Transverse colon (tissue), 4 donors: ENCODE measurements at regions not wholly inside any gene's neighbourhood (a gene's known extent, or its start where the extent isn't known, plus 50 kb on each side); places are given as distances from the start of the nearest gene placed in this dataset.

Source experiments
- DNase-seq: peaks from one replicate; pipeline ENCODE4 v3.0.0-alpha.2; 2019
- H3K27ac ChIP-seq, 4 donors: fragments of 200-600 bp; sonication (generic); 2 replicates each; pipeline ENCODE4 v1.5.1; 2016 to 2018; ENCODE audit warnings: inconsistent platforms in 4 of 4
- H3K27me3 ChIP-seq: fragments of 200-600 bp; sonication (generic); 2 replicates; pipeline ENCODE4 v1.5.1; 2017; ENCODE audit warnings: inconsistent platforms
- H3K36me3 ChIP-seq, 4 donors: fragments of 200-600 bp; sonication (generic); 2 replicates each; pipeline ENCODE4 v1.5.1; 2017 to 2019; ENCODE audit warnings: inconsistent platforms in 4 of 4
- H3K4me1 ChIP-seq, 4 donors: fragments of 200-600 bp; sonication (generic); 2 replicates each; pipeline ENCODE4 v1.5.1; 2017 to 2020; ENCODE audit warnings: inconsistent platforms in 4 of 4
- H3K4me3 ChIP-seq, 4 donors: fragments of 200-600 bp; sonication (generic); 1 replicate in 1 of 4; 2 replicates in 3 of 4; pipeline versions ENCODE4 v1.5.1 to v1.6.1; 2017 to 2019; ENCODE audit warnings: inconsistent platforms in 4 of 4
- H3K9me3 ChIP-seq, 2 donors: fragments of 200-600 bp; sonication (generic); 2 replicates each; pipeline ENCODE4 v1.5.1; 2017 to 2019; ENCODE audit warnings: inconsistent platforms in 2 of 2
- CTCF ChIP-seq, 5 experiments: fragments of 200-600 bp in 3 of 5; fragments of 450-650 bp in 2 of 5; sonication (generic) in 3 of 5; IDR thresholded peaks; 1 replicate in 2 of 5; 2 replicates in 3 of 5; pipeline ENCODE4 v1.5.1; 2016 to 2017; ENCODE audit warnings: antibody characterized with exemption in 5 of 5, inconsistent platforms in 3 of 5, mild to moderate bottlenecking in 2 of 5, moderate library complexity in 1 of 5
- EP300 ChIP-seq: sonication (generic); formaldehyde crosslinking; IDR thresholded peaks from one replicate; pipeline ENCODE4 v1.6.1; 2017; ENCODE audit warnings: antibody characterized with exemption, low read depth
- POLR2A ChIP-seq: fragments of 450-650 bp; IDR thresholded peaks from one replicate; pipeline ENCODE4 v1.6.1; 2016; ENCODE audit warnings: antibody characterized with exemption, mild to moderate bottlenecking, moderate library complexity
- POLR2AphosphoS5 ChIP-seq, 3 donors: sonication (generic); formaldehyde crosslinking; IDR thresholded peaks; one replicate each; pipeline ENCODE4 v1.6.1; 2016; ENCODE audit warnings: antibody characterized with exemption in 3 of 3
- WGBS, 2 donors: methylation state at CpG; one replicate each; pipeline ENCODE4 v1.1.5; 2018; ENCODE audit warnings: low coverage in 1 of 2; 5-methylcytosine and 5-hydroxymethylcytosine counted together
- in situ Hi-C, 4 donors: fragments of 200-750 bp; cut with MboI; loops; one replicate each; pipeline versions ENCODE4 v1.15.0 to v1.15.1; 2017; ENCODE audit warnings: low sequenced_read_pairs in 3 of 4, low pct_ligation_motif_present in 1 of 4, low pct_unique_long_range_greater_than_20kb in 1 of 4
- intact Hi-C: fragments of 100-400 bp; cut with DNase I; formaldehyde crosslinking; loops from one replicate; pipeline ENCODE4 v1.15.1; 2023; ENCODE audit warnings: low total_unique reads

DNA sequence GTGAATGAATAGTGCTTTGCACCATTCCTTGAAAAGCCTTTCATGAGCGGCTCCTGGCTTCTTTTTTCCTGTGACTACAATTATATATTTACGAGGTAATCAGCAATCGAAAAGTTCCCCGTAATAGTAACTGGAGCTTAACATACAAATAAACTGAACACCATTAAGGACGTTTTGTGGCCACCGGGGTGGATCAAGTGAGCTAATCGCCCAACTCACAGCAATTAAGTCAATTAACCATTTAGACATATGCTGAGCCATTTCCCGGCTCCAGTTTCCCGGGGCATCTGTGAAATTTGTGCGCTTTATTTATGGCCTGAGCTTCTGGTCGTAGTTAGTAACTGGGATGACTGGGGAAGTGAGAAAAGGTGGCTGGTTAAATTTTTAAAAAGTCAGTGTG, 465.2 kb downstream of the MIAT start:
- H3K9me3 ChIP-seq, result no peaks in the 10 kb centered on the region
- no peak for TF ChIP-seq POLR2A
- no peak for TF ChIP-seq CTCF (IDR thresholded peaks at IDR 0.05)
- TF ChIP-seq EP300, result no peak
- TF ChIP-seq POLR2AphosphoS5 (IDR thresholded peaks at IDR 0.05), result no peak
- H3K27me3 ChIP-seq, result peaks cover 2% of the 10 kb centered on the region
- in situ Hi-C loops (loop anchor here in 1 of 4 donors (25.0 kb wide), 1 partner anchor 90 kb away; no protein-coding TSS in a partner anchor), intact Hi-C loops (no loop called here)
- no peak overlapping the region for H3K27ac ChIP-seq
- H3K4me1 ChIP-seq, result no peaks in the 10 kb centered on the region
- H3K36me3 ChIP-seq, result no peaks in the 10 kb centered on the region
- no peak for DNase-seq
- no peak overlapping the region for H3K4me3 ChIP-seq
- WGBS, 2 donors, result 61 to 73% methylated on average over 10 to 11 of the region's 11 CpGs

DNA sequence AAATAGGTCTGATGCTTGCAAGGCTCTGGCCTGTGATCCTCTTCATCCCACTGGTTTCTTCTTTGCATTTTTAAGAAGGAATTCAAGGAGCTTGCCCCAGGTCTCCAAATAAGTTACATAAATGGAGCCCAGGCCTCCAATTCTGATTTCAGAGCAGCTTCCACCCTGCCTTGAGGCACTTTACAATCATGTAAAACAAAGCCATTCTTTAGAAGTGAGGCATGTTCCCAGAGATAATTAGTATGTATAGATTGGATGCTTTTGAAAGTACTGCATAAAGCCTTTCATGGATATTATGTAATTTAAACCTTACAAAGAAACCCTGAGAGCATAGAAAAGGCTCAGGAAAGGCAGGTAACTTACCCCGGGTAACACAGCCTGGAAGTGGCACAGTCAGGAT, 466.5 kb downstream of the MIAT start:
- TF ChIP-seq POLR2A, result no peak
- TF ChIP-seq EP300, result no peak
- TF ChIP-seq POLR2AphosphoS5 (IDR thresholded peaks at IDR 0.05), result no peak
- TF ChIP-seq CTCF (IDR thresholded peaks at IDR 0.05), result no peak
- Histone ChIP-seq H3K27ac (peak overlapping the region in 3 of 4 donors; percentile 23 to 48 (median 39)), H3K36me3 (no peaks in the 10 kb centered on the region), H3K4me1 (no peaks in the 10 kb centered on the region), H3K4me3 (no peak overlapping the region), H3K27me3 (peaks cover 7% of the 10 kb centered on the region), H3K9me3 (no peaks in the 10 kb centered on the region)
- 70% methylated on average over 1 of the region's 1 CpG; no CpG with 5 or more reads in 1 of the 2 donors for WGBS, 2 donors
- no peak for DNase-seq
- intact Hi-C loops, result no loop called here
- in situ Hi-C loops, result loop anchor here in 1 of 4 donors (25.0 kb wide), 1 partner anchor 88 kb away; no protein-coding TSS in a partner anchor

GRCh38 chr22:27124351-27124966, 467.1 kb downstream of the MIAT start:
- Histone ChIP-seq H3K27ac (peak overlapping the region in 3 of 4 donors; percentile 23 to 48 (median 39)), H3K4me3 (no peak overlapping the region), H3K4me1 (no peaks in the 10 kb centered on the region), H3K27me3 (peaks cover 7% of the 10 kb centered on the region), H3K36me3 (no peaks in the 10 kb centered on the region), H3K9me3 (no peaks in the 10 kb centered on the region)
- in situ Hi-C loops, result loop anchor here in 1 of 4 donors (25.0 kb wide), 1 partner anchor 88 kb away; no protein-coding TSS in a partner anchor
- intact Hi-C loops, result no loop called here
- 39 to 60% methylated on average over 1 to 15 of the region's 16 CpGs for WGBS, 2 donors
- DNase-seq, result peak; percentile 23
- TF ChIP-seq POLR2A (no peak), EP300 (no peak), POLR2AphosphoS5 (IDR thresholded peaks at IDR 0.05) (no peak), CTCF (IDR thresholded peaks at IDR 0.05) (no peak)

GRCh38 chr22:27125539-27125938, 468.2 kb downstream of the MIAT start:
- Histone ChIP-seq H3K27ac (no peak overlapping the region), H3K36me3 (no peaks in the 10 kb centered on the region), H3K9me3 (no peaks in the 10 kb centered on the region), H3K4me3 (no peak overlapping the region), H3K4me1 (no peaks in the 10 kb centered on the region), H3K27me3 (peaks cover 7% of the 10 kb centered on the region)
- intact Hi-C loops, result no loop called here
- 61 to 79% methylated on average over 2 to 3 of the region's 3 CpGs for whole genome bisulfite sequencing, 2 donors
- DNase-seq, result no peak
- no peak for TF ChIP-seq POLR2A
- TF ChIP-seq POLR2AphosphoS5 (IDR thresholded peaks at IDR 0.05), result no peak
- TF ChIP-seq CTCF (IDR thresholded peaks at IDR 0.05), result no peak
- no peak for TF ChIP-seq EP300
- in situ Hi-C loops, result no loop called here
